ENCODE measurements at regions not wholly inside any gene's neighbourhood (a gene's known extent, or its start where the extent isn't known, plus 50 kb on each side); places are given as distances from the start of the nearest gene placed in this dataset.

DNA sequence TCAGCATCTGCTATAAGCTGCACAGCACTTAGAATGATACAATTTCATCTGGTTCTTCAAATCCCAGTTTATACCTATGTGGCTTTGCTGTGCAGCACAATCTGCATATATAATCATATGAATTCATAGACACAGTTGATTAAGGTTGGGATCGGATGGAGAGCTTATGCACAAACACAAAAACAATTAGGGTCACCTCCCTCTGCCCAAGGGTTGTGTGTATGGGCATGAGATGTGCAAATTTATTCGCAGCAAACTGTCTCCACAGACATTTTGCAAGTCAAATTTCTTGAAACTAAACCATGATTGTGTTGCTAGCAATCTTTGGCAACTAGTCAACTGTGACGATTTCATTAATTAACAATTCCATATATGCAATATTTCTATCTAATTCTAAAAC lies 955.7 kb downstream of the SORCS3 start:
- TF ChIP-seq CTCF (IDR thresholded peaks at IDR 0.05; ENCODE audit: insufficient read depth, low read length, poor library complexity, severe bottlenecking): no peak
- no peak for TF ChIP-seq EZH2phosphoT487 (conservative IDR thresholded peaks at IDR 0.05; ENCODE audit: low read length)
